HG03521 (cell line): ENCODE measurements at regions not wholly inside any gene's neighbourhood (a gene's known extent, or its start where the extent isn't known, plus 50 kb on each side); places are given as distances from the start of the nearest gene placed in this dataset.

Experiments
- ATAC-seq: cut with Tn5 transposase; IDR thresholded peaks from one replicate; pipeline ENCODE4 v1.9.1; 2021; ENCODE audit warnings: mild to moderate bottlenecking, moderate library complexity; ENCODE audit not compliant: unreplicated experiment

GRCh38 chr6:40082278-40083043, 148.2 kb upstream of the MOCS1 start:
- ATAC-seq, result no peak

- no peak for ATAC-seq
These were observed 143.5 kb upstream of the MOCS1 start for GRCh38 chr6:40077736-40078135.

- no peak for ATAC-seq
These were observed 143.1 kb upstream of the MOCS1 start for GRCh38 chr6:40077315-40077714.

- no peak for ATAC-seq
These were observed 140.9 kb upstream of the MOCS1 start for GRCh38 chr6:40075056-40075590.

GRCh38 chr6:40074306-40075055, 140.2 kb upstream of the MOCS1 start:
- no peak for ATAC-seq

DNA sequence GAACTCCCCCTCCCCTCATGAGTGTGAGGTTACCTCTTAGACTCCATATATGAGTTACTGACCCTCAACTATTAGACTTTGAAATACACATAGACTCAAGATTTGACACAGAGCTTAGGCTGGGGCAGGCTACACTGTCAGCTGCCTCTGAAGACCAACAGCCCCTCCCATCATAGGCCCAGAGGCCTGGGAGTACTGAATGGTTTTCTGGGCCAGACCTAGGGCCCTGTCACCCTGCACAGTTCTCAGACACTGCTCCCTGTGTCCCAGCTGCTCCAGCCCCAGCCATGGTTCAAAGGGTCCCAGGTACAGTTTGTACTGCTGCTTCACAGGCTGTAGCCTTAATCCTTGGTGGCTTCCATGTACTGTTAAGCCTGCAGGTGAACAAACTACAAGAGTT, 132.1 kb upstream of the MOCS1 start:
- no peak for ATAC-seq

GRCh38 chr6:40056865-40057264, 122.6 kb upstream of the MOCS1 start:
- no peak for ATAC-seq

DNA sequence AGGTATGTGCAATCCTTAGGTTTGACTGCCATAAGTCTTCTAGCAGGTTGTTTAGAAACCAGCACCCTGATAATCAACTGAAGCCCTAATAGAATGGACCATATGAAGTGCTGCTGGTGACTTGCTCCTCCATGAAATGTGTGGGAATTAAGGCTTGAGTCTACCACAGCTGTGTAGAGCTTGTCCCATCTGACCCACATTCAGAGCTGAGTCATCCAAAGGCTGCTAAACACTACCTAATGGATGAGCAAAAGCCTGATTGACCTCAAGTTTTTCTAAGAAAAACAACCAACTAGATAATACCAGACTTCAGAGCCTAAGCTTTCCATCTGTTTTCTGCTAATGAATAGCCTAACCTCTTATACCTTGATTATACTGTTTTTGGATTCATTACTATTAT, 120.3 kb upstream of the MOCS1 start:
- ATAC-seq, result no peak

DNA sequence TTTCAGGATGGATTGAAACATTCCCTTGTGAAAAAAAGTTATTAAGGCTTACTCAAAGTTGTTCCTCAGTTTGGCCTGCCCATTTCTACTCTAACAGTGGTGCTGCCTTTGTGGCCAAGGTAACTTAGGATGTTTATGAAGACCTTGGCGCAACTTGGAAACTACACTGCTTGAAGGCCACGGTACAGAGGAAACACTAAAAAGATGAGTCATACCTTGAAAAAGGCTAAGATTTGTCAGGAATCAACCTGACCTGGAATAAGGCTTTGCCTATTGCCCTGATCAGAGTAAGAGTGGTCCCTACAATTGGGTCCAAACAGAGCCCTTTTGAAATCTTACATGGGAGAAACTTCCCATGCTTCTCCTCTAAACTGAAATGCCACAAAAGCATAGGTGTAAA, 119.9 kb upstream of the MOCS1 start:
- no peak for ATAC-seq

DNA sequence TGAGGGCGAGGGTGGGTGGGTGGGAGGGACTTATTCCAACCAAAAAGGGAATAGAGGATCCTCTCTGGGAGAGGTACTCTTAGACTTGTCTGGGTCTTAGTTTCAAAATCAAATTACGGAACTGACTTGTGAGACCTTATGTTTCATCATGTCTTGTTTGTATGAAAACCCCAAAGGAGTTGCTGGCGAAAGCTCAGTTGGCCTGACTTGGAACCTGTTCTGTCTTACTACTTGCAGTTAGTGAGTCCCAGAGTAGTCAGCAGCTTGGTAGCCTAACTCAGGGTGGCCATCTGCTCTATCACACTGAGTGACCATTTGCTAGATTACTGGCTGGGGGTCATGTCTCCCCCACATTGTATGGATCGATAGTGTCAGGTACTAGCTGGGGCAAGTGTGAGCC, 114.9 kb upstream of the MOCS1 start:
- ATAC-seq, result no peak

DNA sequence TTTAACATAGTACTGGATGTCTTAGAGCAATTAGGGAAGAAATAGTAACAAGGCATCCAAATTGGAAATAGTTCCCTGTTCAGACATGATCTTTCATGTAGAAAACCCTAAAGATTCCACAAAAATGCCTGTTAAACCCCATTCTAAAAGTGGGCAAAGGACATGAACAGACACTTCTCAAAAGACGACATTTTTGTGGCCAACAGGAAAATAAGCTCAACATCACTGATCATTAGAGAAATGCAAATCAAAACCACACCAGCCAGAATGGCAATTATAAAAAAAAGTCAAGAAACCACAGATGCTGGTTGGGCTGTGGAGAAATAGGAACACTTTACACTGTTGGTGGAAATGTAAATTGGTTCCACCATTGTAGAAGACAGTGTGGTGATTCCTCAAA, 109.9 kb upstream of the MOCS1 start:
- no peak for ATAC-seq

DNA sequence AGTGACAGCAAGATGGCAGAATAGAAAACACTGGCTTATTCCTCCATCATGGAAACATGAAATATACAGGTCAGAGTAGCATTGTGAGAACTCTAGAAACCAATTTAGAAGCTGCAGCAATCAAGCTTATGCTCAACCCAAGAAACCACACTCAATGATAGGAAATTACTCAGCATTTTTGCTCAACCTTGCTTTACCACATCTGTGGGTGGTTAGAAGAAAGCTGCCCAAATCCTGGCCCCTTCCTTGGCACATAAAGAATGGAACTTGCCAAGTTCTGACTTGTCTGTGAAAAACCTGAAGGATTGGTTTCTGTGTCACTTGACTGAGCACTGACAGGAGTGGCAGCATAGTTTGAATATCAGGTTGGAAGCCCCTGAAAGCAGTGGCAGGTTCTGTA, 108.0 kb upstream of the MOCS1 start:
- no peak for ATAC-seq

DNA sequence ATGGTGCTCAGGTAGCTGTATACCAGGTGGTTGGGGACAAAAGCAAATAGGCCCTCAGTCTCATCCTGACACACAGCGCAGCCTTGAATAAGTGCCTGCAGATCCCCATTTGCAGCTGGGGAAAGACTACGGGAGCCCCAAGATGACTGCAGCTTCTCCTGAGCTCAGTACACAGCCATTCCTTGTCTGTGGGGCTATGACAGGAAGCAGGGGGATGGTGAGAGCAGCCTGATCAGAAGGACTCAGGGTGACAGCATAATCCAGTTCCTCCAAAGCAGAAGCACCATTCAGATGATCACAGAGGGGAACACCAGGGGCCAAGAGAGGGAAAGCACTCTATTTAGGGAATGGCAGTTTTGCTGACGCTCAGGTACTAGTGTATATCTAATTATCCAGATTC, 104.8 kb upstream of the MOCS1 start:
- no peak for ATAC-seq

- ATAC-seq, result no peak
These were observed 104.4 kb upstream of the MOCS1 start for GRCh38 chr6:40038626-40039025.

DNA sequence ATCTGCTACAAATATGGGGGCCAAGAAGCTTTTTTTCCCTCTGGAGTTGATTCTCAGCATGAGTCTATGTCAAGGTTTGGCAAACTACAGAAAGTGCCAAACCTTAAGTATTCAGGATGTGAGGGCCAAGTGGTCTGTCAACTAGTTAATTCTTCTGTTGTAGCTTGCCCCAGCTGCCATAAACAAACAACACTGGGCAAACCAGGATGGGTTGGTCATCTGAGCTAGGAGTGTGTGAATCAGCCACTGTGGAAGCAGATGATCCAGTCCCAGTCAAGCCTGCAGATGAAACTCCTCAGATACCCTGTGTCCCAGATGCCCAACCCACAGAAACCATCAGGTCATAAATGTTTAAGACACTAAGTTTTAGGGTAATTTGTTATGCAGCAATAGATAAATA, 103.0 kb upstream of the MOCS1 start:
- ATAC-seq, result no peak

DNA sequence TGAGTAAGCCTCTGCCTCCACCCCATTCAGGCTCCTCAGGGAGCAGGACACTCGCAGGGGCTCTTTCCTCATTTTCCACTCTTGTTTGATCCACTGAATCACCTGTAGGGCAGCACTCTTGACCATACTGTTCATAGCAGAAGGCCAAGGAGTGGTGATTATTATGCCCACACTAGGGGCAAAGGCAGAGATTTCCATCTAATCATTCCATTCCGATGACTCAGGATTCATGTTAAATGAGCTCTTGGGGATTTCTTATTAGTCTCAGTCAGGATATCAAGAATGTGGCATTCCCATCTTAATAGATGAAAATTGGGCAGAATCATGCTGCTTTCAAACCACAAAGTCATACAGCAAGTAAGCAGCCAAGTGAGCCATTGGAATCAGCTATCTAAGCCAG, 101.9 kb upstream of the MOCS1 start:
- ATAC-seq, result no peak

- no peak for ATAC-seq
These were observed 94.2 kb upstream of the MOCS1 start for GRCh38 chr6:40028449-40028848.

- ATAC-seq, result no peak
These were observed 88.6 kb upstream of the MOCS1 start for GRCh38 chr6:40022867-40023266.

DNA sequence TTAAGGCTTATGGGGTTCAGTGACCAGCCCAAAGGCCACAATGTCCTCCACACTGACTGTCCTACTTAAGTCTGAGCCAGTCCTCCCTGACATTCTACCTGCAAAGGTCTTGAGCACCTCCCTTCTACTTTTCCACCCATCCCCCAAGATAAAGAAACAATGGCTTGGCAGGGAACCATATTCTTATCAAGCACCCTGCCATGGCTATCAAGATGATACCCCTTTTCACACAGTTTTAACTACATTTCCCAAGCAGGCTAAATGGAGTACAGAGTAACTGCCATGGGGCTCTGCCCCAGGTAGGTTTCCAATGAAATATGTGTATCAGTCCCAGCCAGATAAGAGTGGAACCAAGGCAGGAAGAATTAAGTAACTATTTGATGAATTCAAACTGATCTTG, 85.9 kb upstream of the MOCS1 start:
- no peak for ATAC-seq

- ATAC-seq, result no peak
These were observed 81.3 kb upstream of the MOCS1 start for GRCh38 chr6:40015530-40015929.

DNA sequence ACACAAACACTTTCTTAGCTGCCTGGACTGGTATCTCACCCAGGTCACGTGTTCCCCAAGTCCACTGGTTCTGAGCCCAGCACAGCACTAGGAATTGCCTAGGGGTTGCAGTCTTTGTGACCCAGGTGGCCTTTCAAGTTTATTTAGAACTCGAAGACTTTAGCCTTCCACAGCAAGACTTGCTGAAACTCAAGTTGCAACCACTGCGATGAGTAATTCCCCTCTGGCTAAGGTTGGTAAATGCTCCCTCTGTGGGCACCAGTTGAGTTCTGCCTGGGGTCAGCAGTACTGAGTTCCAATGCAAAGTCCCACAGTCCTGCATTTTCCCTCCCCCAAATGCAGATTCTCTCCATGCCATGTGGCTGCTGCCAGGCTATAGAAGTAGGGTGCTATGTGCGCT, 77.6 kb upstream of the MOCS1 start:
- ATAC-seq, result no peak

GRCh38 chr6:40000964-40001515, 66.8 kb upstream of the MOCS1 start:
- ATAC-seq, result no peak
